SU-DHL-6 (cell line): ENCODE measurements at regions not wholly inside any gene's neighbourhood (a gene's known extent, or its start where the extent isn't known, plus 50 kb on each side); places are given as distances from the start of the nearest gene placed in this dataset.

ENCODE experiments used
- H2AFZ ChIP-seq: fragments of 200-600 bp; sonication (generic); 2 replicates; pipeline ENCODE4 v1.6.1; 2014; ENCODE audit warnings: low read depth, mild to moderate bottlenecking, moderate library complexity, mixed read lengths, antibody characterized with exemption, low read length; ENCODE audit not compliant: severe bottlenecking
- H3F3A ChIP-seq: fragments of 200-600 bp; shearing (Covaris generic); 2 replicates; pipeline ENCODE4 v1.6.0; 2016; ENCODE audit warnings: antibody characterized with exemption, mild to moderate bottlenecking; ENCODE audit not compliant: insufficient read depth
- H3K27ac ChIP-seq: fragments of 200-600 bp; sonication (generic); 2 replicates; pipeline ENCODE4 v1.5.1; 2016; ENCODE audit warnings: low read depth, mild to moderate bottlenecking, low read length, moderate library complexity, mixed read lengths
- H3K27me3 ChIP-seq: fragments of 200-600 bp; sonication (generic), shearing (Covaris generic); 2 replicates; pipeline ENCODE4 v1.6.0; 2014; ENCODE audit warnings: mild to moderate bottlenecking, low read length
- H3K36me3 ChIP-seq: fragments of 200-600 bp; sonication (generic); 2 replicates; pipeline ENCODE4 v1.6.1; 2014; ENCODE audit warnings: mild to moderate bottlenecking, low read length, mixed read lengths
- H3K4me2 ChIP-seq: fragments of 300-600, 200-600 bp; shearing (Covaris generic), sonication (generic); 2 replicates; pipeline ENCODE4 v1.6.0; 2014; ENCODE audit warnings: low read length, low read depth, mild to moderate bottlenecking; ENCODE audit not compliant: poor library complexity, severe bottlenecking
- H3K4me3 ChIP-seq: fragments of 200-600 bp; sonication (generic); 2 replicates; pipeline ENCODE4 v1.5.1; 2014; ENCODE audit warnings: antibody characterized with exemption, low read length, mild to moderate bottlenecking, mixed read lengths; ENCODE audit not compliant: insufficient read depth, poor library complexity, severe bottlenecking
- H3K79me2 ChIP-seq: fragments of 200-600 bp; sonication (generic); 2 replicates; pipeline ENCODE4 v1.6.1; 2014; ENCODE audit warnings: mild to moderate bottlenecking, low read length, moderate library complexity; ENCODE audit not compliant: insufficient read depth
- H3K9ac ChIP-seq: fragments of 200-600 bp; sonication (generic); 2 replicates; pipeline ENCODE4 v1.7.0; 2014; ENCODE audit warnings: mild to moderate bottlenecking, low read length
- H3K9me2 ChIP-seq: fragments of 200-600 bp; sonication (generic); replicated peaks from 2 replicates; pipeline ENCODE4 v1.6.1; 2014; ENCODE audit warnings: low read length; ENCODE audit not compliant: insufficient read depth
- H3K9me3 ChIP-seq: fragments of 200-600 bp; sonication (generic); 2 replicates; pipeline ENCODE4 v1.6.1; 2014; ENCODE audit warnings: low read length, mixed read lengths; ENCODE audit not compliant: insufficient read depth
- H4K20me1 ChIP-seq: fragments of 200-600 bp; sonication (generic); 2 replicates; pipeline ENCODE4 v1.6.1; 2014; ENCODE audit warnings: low read depth, mild to moderate bottlenecking, antibody characterized with exemption, low read length, moderate library complexity, mixed read lengths
- CTCF ChIP-seq: fragments of 200-600 bp; sonication (generic); IDR thresholded peaks from one replicate; pipeline ENCODE4 v1.5.1; 2017; ENCODE audit warnings: antibody characterized with exemption, mild to moderate bottlenecking, low read length, moderate library complexity; ENCODE audit not compliant: insufficient read depth, poor library complexity, severe bottlenecking
- EZH2phosphoT487 ChIP-seq: fragments of 200-600 bp; sonication (generic), shearing (Covaris generic); conservative IDR thresholded peaks from 2 replicates; pipeline ENCODE4 v1.6.1; 2018; ENCODE audit warnings: mild to moderate bottlenecking, antibody characterized with exemption, low read length, moderate library complexity, mixed read lengths

- no peak overlapping the region for H3K4me2 ChIP-seq
- H3F3A ChIP-seq = no peaks in the 10 kb centered on the region
- no peak overlapping the region for H2AFZ ChIP-seq
- H3K27ac ChIP-seq = no peak overlapping the region
- no peaks in the 10 kb centered on the region for H3K27me3 ChIP-seq
- H3K9ac ChIP-seq = no peak overlapping the region
- H3K79me2 ChIP-seq = no peaks in the 10 kb centered on the region
- no peak for TF ChIP-seq CTCF
- TF ChIP-seq EZH2phosphoT487 = no peak
- no peaks in the 10 kb centered on the region for H4K20me1 ChIP-seq
- no peaks in the 10 kb centered on the region for H3K9me3 ChIP-seq
- no peaks in the 10 kb centered on the region for H3K9me2 ChIP-seq
- H3K36me3 ChIP-seq = no peaks in the 10 kb centered on the region
- no peak overlapping the region for H3K4me3 ChIP-seq
Measured at GRCh38 chrX:137366018-137366633, 199.8 kb upstream of the ZIC3 start.

GRCh38 chrX:137363559-137363958 lies 202.4 kb upstream of the ZIC3 start:
- TF ChIP-seq EZH2phosphoT487 = no peak
- TF ChIP-seq CTCF = no peak
- H4K20me1 ChIP-seq = no peaks in the 10 kb centered on the region
- H3K36me3 ChIP-seq = no peaks in the 10 kb centered on the region
- H3K9ac ChIP-seq = no peak overlapping the region
- no peak overlapping the region for H2AFZ ChIP-seq
- no peaks in the 10 kb centered on the region for H3K9me3 ChIP-seq
- no peak overlapping the region for H3K4me3 ChIP-seq
- no peaks in the 10 kb centered on the region for H3K9me2 ChIP-seq
- H3K4me2 ChIP-seq = no peak overlapping the region
- H3F3A ChIP-seq = no peaks in the 10 kb centered on the region
- no peak overlapping the region for H3K27ac ChIP-seq
- no peaks in the 10 kb centered on the region for H3K27me3 ChIP-seq
- H3K79me2 ChIP-seq = no peaks in the 10 kb centered on the region

GRCh38 chrX:137362583-137362982 lies 203.3 kb upstream of the ZIC3 start:
- Histone ChIP-seq H3F3A (no peaks in the 10 kb centered on the region), H3K9ac (no peak overlapping the region), H3K4me2 (no peak overlapping the region), H3K36me3 (no peaks in the 10 kb centered on the region), H3K79me2 (no peaks in the 10 kb centered on the region), H3K9me2 (no peaks in the 10 kb centered on the region), H3K4me3 (no peak overlapping the region), H2AFZ (no peak overlapping the region), H3K9me3 (no peaks in the 10 kb centered on the region), H3K27me3 (no peaks in the 10 kb centered on the region), H4K20me1 (no peaks in the 10 kb centered on the region), H3K27ac (no peak overlapping the region)
- no peak for TF ChIP-seq EZH2phosphoT487
- no peak for TF ChIP-seq CTCF

GRCh38 chrX:137354851-137355250 lies 211.1 kb upstream of the ZIC3 start:
- Histone ChIP-seq H3K36me3 (no peaks in the 10 kb centered on the region), H2AFZ (no peak overlapping the region), H3K4me3 (no peak overlapping the region), H3K27ac (no peak overlapping the region), H3K79me2 (no peaks in the 10 kb centered on the region), H3K9me2 (no peaks in the 10 kb centered on the region), H3F3A (no peaks in the 10 kb centered on the region), H4K20me1 (no peaks in the 10 kb centered on the region), H3K9ac (no peak overlapping the region), H3K4me2 (no peak overlapping the region), H3K9me3 (no peaks in the 10 kb centered on the region), H3K27me3 (no peaks in the 10 kb centered on the region)
- TF ChIP-seq CTCF (no peak), EZH2phosphoT487 (no peak)
